ENCODE measurements at regions not wholly inside any gene's neighbourhood (a gene's known extent, or its start where the extent isn't known, plus 50 kb on each side); places are given as distances from the start of the nearest gene placed in this dataset.

- Histone ChIP-seq H3K4me3 (replicated peaks in 1 of 3; ENCODE audit: insufficient read depth in 1 of 3, low read depth in 1 of 3, low read length in 3 of 3) (no peak overlapping the region), H3K9me1 (replicated peaks; ENCODE audit: control insufficient read depth, extremely low read depth, insufficient read depth, low read length) (no peaks in the 10 kb centered on the region), H3K9ac (replicated peaks; ENCODE audit: extremely low read depth, insufficient read depth, low read length) (no peak overlapping the region), H2AFZ (ENCODE audit: low read depth, low read length) (no peak overlapping the region), H3K27ac (ENCODE audit: insufficient read depth, low read depth, low read length) (no peak overlapping the region), H3K36me3 (ENCODE audit: control insufficient read depth in 2 of 2, extremely low read depth in 1 of 2, insufficient read depth in 2 of 2, low read length in 2 of 2) (no peaks in the 10 kb centered on the region), H3K4me1 (ENCODE audit: control insufficient read depth, extremely low read depth, insufficient read depth, low read length) (peaks cover 6% of the 10 kb centered on the region), H3K4me2 (ENCODE audit: insufficient read depth, low read length) (no peak overlapping the region), H3K79me2 (ENCODE audit: control insufficient read depth, insufficient read depth, low read length) (no peaks in the 10 kb centered on the region), H3K27me3 (ENCODE audit: control insufficient read depth in 2 of 2, insufficient read depth in 2 of 2, low read length in 2 of 2) (no peaks in the 10 kb centered on the region), H4K20me1 (replicated peaks; ENCODE audit: control insufficient read depth, extremely low read depth, insufficient read depth, low read length) (no peaks in the 10 kb centered on the region), H3K9me3 (replicated peaks; ENCODE audit: control insufficient read depth, insufficient read depth, low read length) (no peaks in the 10 kb centered on the region)
- CTCF ChIA-PET = no interaction called here
- no peak for TF ChIP-seq CTCF (IDR thresholded peaks at IDR 0.05; ENCODE audit: extremely low read depth in 1 of 2, insufficient read depth in 1 of 2, low read depth in 1 of 2, low read length in 2 of 2)
- no peak for TF ChIP-seq EZH2 (IDR thresholded peaks at IDR 0.05; ENCODE audit: borderline replicate concordance, low read depth, low read length, severe bottlenecking)
- no peak for TF ChIP-seq MYC (IDR thresholded peaks at IDR 0.05; ENCODE audit: low read depth, low read length)
- no peak for TF ChIP-seq GATA2 (IDR thresholded peaks at IDR 0.05; ENCODE audit: insufficient read depth, insufficient read length, low read depth, low read length)
- TF ChIP-seq MAX (IDR thresholded peaks at IDR 0.05; ENCODE audit: insufficient read depth, insufficient read length) = no peak
- TF ChIP-seq FOS (IDR thresholded peaks at IDR 0.05; ENCODE audit: borderline replicate concordance, insufficient read depth, low read length) = no peak
- TF ChIP-seq JUN (IDR thresholded peaks at IDR 0.05; ENCODE audit: borderline replicate concordance, insufficient read depth, insufficient read length, low read depth) = no peak
- TF ChIP-seq POLR2AphosphoS5 (IDR thresholded peaks at IDR 0.05; ENCODE audit: insufficient read depth, low read depth, low read length) = no peak
- TF ChIP-seq POLR2A (IDR thresholded peaks at IDR 0.05; ENCODE audit: low read depth, low read length) = no peak
- FAIRE-seq = no peak
- dilution Hi-C loops (cut with MboI; ENCODE audit: extremely low pct_ligation_motif_present, low sequenced_read_pairs) = no loop called here
- intact Hi-C loops (cut with micrococcal nuclease) = no loop called here
- DNase-seq (ENCODE audit: low read depth, low spot score) = no peak
- BruUV-seq (replicated peaks) = no TSS peak
- POLR2A ChIA-PET = no interaction called here
Observed at GRCh38 chr5:103442750-103443149, 119.8 kb downstream of the NUDT12 start.

Data from endothelial cell of umbilical vein (primary cell).